ENCODE measurements at regions not wholly inside any gene's neighbourhood (a gene's known extent, or its start where the extent isn't known, plus 50 kb on each side); places are given as distances from the start of the nearest gene placed in this dataset.

GRCh38 chr12:125614058-125614457 is 548.8 kb downstream of the AACS start:
- TF ChIP-seq POLR2AphosphoS5 (IDR thresholded peaks at IDR 0.05) (no peak), POLR2A (IDR thresholded peaks at IDR 0.05) (no peak)
- TF ChIP-seq, protein P1, sequence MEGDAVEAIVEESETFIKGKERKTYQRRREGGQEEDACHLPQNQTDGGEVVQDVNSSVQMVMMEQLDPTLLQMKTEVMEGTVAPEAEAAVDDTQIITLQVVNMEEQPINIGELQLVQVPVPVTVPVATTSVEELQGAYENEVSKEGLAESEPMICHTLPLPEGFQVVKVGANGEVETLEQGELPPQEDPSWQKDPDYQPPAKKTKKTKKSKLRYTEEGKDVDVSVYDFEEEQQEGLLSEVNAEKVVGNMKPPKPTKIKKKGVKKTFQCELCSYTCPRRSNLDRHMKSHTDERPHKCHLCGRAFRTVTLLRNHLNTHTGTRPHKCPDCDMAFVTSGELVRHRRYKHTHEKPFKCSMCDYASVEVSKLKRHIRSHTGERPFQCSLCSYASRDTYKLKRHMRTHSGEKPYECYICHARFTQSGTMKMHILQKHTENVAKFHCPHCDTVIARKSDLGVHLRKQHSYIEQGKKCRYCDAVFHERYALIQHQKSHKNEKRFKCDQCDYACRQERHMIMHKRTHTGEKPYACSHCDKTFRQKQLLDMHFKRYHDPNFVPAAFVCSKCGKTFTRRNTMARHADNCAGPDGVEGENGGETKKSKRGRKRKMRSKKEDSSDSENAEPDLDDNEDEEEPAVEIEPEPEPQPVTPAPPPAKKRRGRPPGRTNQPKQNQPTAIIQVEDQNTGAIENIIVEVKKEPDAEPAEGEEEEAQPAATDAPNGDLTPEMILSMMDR (IDR thresholded peaks at IDR 0.05 in 8 of 11, conservative IDR thresholded peaks at IDR 0.05 in 3 of 11), result no peak
